ENCODE measurements at regions not wholly inside any gene's neighbourhood (a gene's known extent, or its start where the extent isn't known, plus 50 kb on each side); places are given as distances from the start of the nearest gene placed in this dataset.

GRCh38 chr3:102129760-102130608, 280.7 kb downstream of the NFKBIZ start:
- Mint-ChIP-seq H3K27me3 (ENCODE audit: low read depth, poor library complexity) (peaks cover 22% of the 10 kb centered on the region), H3K27ac (no peak overlapping the region), H3K4me1 (no peaks in the 10 kb centered on the region), H3K9me3 (no peaks in the 10 kb centered on the region), H3K4me3 (no peak overlapping the region), H3K36me3 (ENCODE audit: low read depth) (no peaks in the 10 kb centered on the region)
- no peak for DNase-seq
- TF ChIP-seq CTCF (IDR thresholded peaks at IDR 0.05): no peak

- no peaks in the 10 kb centered on the region for H3K9me3 Mint-ChIP-seq
- no peaks in the 10 kb centered on the region for H3K36me3 Mint-ChIP-seq (ENCODE audit: low read depth)
- DNase-seq: no peak
Measured at GRCh38 chr3:102132370-102132769, 283.1 kb downstream of the NFKBIZ start.

GRCh38 chr3:102133376-102133775, 284.1 kb downstream of the NFKBIZ start:
- DNase-seq: no peak
- Mint-ChIP-seq H3K27ac (no peak overlapping the region), H3K4me3 (no peak overlapping the region), H3K4me1 (no peaks in the 10 kb centered on the region), H3K27me3 (ENCODE audit: low read depth, poor library complexity) (peaks cover 24% of the 10 kb centered on the region), H3K9me3 (no peaks in the 10 kb centered on the region), H3K36me3 (ENCODE audit: low read depth) (no peaks in the 10 kb centered on the region)
- TF ChIP-seq CTCF (IDR thresholded peaks at IDR 0.05): no peak

More at GRCh38 chr3:102132370-102132769, 283.1 kb downstream of the NFKBIZ start:
- TF ChIP-seq CTCF (IDR thresholded peaks at IDR 0.05): no peak
- no peaks in the 10 kb centered on the region for H3K4me1 Mint-ChIP-seq
- H3K4me3 Mint-ChIP-seq: no peak overlapping the region
- H3K27ac Mint-ChIP-seq: no peak overlapping the region
- peaks cover 24% of the 10 kb centered on the region for H3K27me3 Mint-ChIP-seq (ENCODE audit: low read depth, poor library complexity)

- H3K4me3 Mint-ChIP-seq: no peak overlapping the region
- H3K9me3 Mint-ChIP-seq: no peaks in the 10 kb centered on the region
- H3K27me3 Mint-ChIP-seq (ENCODE audit: low read depth, poor library complexity): peaks cover 23% of the 10 kb centered on the region
- peaks cover 2% of the 10 kb centered on the region for H3K4me1 Mint-ChIP-seq
- no peak overlapping the region for H3K27ac Mint-ChIP-seq
- no peak for TF ChIP-seq CTCF (IDR thresholded peaks at IDR 0.05)
- H3K36me3 Mint-ChIP-seq (ENCODE audit: low read depth): no peaks in the 10 kb centered on the region
- no peak for DNase-seq
Measured at GRCh38 chr3:102135316-102135715, 286.0 kb downstream of the NFKBIZ start.

GRCh38 chr3:102136183-102136582, 286.9 kb downstream of the NFKBIZ start:
- Mint-ChIP-seq H3K4me1 (peaks cover 10% of the 10 kb centered on the region), H3K27ac (no peak overlapping the region), H3K27me3 (ENCODE audit: low read depth, poor library complexity) (peaks cover 18% of the 10 kb centered on the region), H3K9me3 (no peaks in the 10 kb centered on the region), H3K36me3 (ENCODE audit: low read depth) (no peaks in the 10 kb centered on the region), H3K4me3 (no peak overlapping the region)
- DNase-seq: no peak
- TF ChIP-seq CTCF (IDR thresholded peaks at IDR 0.05): no peak

- Mint-ChIP-seq H3K4me3 (no peak overlapping the region), H3K36me3 (ENCODE audit: low read depth) (no peaks in the 10 kb centered on the region), H3K27me3 (ENCODE audit: low read depth, poor library complexity) (peaks cover 9% of the 10 kb centered on the region), H3K4me1 (peaks cover 30% of the 10 kb centered on the region), H3K9me3 (no peaks in the 10 kb centered on the region), H3K27ac (no peak overlapping the region)
- DNase-seq: no peak
- no peak for TF ChIP-seq CTCF (IDR thresholded peaks at IDR 0.05)
Measured at GRCh38 chr3:102140116-102140515, 290.8 kb downstream of the NFKBIZ start.
